ENCODE measurements at regions not wholly inside any gene's neighbourhood (a gene's known extent, or its start where the extent isn't known, plus 50 kb on each side); places are given as distances from the start of the nearest gene placed in this dataset.

DNA sequence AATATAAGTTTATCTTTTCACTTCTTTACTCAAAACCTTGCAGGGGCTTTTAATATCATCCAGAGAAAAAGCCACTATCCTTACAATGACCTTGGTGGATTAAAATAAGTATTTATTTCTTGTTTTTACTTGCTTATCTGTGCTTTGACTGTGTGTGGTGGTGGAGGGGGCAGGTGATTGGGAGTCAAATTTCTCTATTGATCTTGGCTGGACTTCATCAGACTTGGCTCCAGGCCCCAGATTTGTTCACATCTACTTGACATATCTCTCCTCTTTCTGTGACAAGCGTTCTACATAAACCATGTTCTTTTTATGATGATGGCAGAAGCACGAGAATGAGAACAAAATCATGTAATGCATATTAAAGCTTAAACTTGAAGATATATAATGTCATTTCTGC, 670.8 kb downstream of the PCDH17 start:
- TF ChIP-seq, protein P1, sequence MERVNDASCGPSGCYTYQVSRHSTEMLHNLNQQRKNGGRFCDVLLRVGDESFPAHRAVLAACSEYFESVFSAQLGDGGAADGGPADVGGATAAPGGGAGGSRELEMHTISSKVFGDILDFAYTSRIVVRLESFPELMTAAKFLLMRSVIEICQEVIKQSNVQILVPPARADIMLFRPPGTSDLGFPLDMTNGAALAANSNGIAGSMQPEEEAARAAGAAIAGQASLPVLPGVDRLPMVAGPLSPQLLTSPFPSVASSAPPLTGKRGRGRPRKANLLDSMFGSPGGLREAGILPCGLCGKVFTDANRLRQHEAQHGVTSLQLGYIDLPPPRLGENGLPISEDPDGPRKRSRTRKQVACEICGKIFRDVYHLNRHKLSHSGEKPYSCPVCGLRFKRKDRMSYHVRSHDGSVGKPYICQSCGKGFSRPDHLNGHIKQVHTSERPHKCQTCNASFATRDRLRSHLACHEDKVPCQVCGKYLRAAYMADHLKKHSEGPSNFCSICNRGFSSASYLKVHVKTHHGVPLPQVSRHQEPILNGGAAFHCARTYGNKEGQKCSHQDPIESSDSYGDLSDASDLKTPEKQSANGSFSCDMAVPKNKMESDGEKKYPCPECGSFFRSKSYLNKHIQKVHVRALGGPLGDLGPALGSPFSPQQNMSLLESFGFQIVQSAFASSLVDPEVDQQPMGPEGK (CRISPR knock-in tag; IDR thresholded peaks at IDR 0.05; ENCODE audit: borderline replicate concordance) = no peak
- no peak for TF ChIP-seq ZFP3 (CRISPR knock-in tag; IDR thresholded peaks at IDR 0.05)
- TF ChIP-seq TSHZ2 (CRISPR knock-in tag; IDR thresholded peaks at IDR 0.05) = no peak
- TF ChIP-seq POU6F1 (CRISPR knock-in tag; IDR thresholded peaks at IDR 0.05; ENCODE audit: borderline replicate concordance, low read depth) = no peak
- TF ChIP-seq BACH2 (CRISPR knock-in tag; IDR thresholded peaks at IDR 0.05; ENCODE audit: borderline replicate concordance) = no peak
- TF ChIP-seq, protein P2, sequence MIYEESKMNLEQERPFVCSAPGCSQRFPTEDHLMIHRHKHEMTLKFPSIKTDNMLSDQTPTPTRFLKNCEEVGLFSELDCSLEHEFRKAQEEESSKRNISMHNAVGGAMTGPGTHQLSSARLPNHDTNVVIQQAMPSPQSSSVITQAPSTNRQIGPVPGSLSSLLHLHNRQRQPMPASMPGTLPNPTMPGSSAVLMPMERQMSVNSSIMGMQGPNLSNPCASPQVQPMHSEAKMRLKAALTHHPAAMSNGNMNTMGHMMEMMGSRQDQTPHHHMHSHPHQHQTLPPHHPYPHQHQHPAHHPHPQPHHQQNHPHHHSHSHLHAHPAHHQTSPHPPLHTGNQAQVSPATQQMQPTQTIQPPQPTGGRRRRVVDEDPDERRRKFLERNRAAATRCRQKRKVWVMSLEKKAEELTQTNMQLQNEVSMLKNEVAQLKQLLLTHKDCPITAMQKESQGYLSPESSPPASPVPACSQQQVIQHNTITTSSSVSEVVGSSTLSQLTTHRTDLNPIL (CRISPR knock-in tag; IDR thresholded peaks at IDR 0.05; ENCODE audit: low read depth) = no peak
- TF ChIP-seq PPARA (CRISPR knock-in tag; IDR thresholded peaks at IDR 0.05; ENCODE audit: borderline replicate concordance) = no peak
- no peak for TF ChIP-seq SNAI2 (CRISPR knock-in tag; IDR thresholded peaks at IDR 0.05)
- TF ChIP-seq ZNF565 (CRISPR knock-in tag; conservative IDR thresholded peaks at IDR 0.05; ENCODE audit: low read depth) = no peak
- no peak for TF ChIP-seq ZFP30 (CRISPR knock-in tag; IDR thresholded peaks at IDR 0.05)
- TF ChIP-seq RARB (CRISPR knock-in tag; IDR thresholded peaks at IDR 0.05) = no peak

Measured in SK-N-SH treated with all-trans-retinoic acid at 6 μM for 48 hours (cell line).